ENCODE measurements at regions not wholly inside any gene's neighbourhood (a gene's known extent, or its start where the extent isn't known, plus 50 kb on each side); places are given as distances from the start of the nearest gene placed in this dataset.

DNA sequence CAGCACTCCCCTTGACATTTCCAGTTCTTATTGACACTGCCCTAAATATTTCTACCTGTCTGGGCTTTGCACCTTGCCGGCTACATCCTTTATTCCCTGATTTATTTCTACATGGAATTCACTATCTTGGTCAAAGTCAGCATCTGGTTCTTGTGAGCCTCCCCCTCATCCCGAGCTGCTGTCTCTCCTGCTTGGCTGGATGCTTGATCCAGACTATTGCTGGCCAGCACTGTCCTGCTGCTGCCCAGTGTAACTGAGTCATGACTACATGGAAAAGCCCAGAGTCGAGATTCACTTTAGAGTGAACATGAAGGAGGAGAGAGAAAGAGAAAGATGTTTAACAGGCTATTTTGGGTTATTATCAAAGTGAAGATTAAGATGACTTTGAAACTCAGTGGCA, 142.2 kb downstream of the OPN5 start:
- no peak for DNase-seq

DNA sequence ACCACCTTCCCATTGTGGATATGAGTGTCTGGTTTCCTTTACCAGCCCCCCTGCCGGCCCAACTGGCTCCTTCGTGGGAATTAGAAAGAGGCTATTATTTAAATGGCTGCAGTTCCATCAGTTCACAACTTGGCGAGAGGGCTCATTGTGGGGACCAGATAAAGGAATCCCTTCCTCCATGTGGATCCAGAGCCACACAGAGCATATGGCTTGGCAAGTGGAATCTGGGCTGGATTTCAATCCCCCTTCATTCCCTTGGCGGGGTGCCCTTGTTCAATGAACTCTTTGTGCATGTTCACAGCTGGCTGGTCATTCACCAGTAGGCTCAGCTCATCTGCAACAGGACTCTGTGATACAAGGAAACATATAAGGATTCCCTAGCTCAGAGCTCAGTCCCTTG, 140.6 kb downstream of the OPN5 start:
- DNase-seq: no peak

DNA sequence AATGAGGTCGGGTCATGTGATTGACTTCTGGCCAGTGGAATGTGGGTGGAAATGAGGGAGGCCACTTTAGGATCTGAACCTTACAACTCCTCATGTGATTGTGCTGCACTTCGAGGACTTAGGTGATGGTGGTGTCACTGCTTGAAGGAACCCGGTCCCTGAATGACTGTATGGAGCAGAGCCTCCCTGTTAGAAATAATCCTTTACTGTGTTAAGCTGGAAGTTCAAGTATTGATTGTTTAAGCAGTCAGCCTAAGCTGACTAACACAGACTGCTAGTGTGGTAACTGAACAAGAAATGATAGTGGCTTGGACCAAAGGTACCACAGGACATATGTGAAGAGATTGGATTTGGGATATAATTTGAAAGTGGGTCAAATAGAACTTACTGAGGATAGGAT, 138.0 kb downstream of the OPN5 start:
- no peak for DNase-seq

DNA sequence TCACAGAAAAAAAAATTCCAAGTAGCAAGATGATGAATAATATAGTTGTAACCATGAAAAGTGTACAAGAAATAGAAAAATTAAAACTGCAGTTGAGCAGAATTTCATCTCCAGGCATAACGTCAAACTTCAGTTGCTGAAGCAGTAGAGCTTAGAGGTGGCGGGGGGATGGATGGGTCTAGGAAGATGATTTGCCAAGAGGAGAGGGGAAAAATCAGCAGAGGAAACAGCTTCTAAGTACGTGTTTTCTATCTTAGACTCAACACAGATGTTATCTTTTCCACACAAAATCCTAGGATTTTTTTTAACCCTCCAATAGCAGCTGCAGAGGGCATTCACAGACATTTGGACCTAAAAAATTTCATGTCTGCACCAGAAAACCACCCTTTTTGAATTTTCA, 136.0 kb downstream of the OPN5 start:
- DNase-seq: no peak

DNA sequence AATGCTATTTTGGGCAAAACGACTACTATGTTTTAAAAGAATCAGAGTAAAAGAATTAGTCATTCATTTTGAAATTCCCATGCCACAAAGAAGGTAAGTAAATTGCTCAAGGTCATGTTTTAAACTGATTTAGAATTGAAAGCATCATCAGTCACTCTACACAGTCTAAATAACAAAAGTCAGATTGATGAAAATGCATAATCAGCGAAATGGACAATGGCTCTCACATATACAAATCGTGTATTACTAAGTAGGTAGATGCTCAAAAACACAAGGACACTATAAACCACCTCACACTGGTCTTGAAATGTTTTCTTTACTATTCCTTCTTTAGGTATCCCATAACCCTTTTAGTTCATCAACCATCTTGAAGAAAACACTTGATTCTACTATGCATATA, 135.4 kb downstream of the OPN5 start:
- DNase-seq: no peak

DNA sequence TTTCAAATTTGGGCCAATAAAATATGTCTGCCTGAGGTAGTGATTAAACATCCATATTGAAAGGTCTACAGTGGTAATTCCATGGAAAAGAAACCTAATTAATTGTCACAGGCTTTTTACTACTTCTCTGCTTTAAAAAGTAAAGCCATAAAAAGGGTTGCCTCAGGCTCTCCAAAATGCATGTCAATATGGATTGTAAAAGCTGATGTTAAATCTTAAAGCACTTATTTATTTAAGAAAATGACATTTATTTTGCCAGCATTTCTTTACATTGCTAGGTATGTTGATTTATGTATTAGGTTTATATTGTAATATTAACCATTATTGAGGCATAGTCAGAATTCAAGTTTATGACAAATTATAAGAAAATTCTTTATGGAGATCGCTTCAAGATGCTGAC, 133.2 kb downstream of the OPN5 start:
- DNase-seq: no peak

DNA sequence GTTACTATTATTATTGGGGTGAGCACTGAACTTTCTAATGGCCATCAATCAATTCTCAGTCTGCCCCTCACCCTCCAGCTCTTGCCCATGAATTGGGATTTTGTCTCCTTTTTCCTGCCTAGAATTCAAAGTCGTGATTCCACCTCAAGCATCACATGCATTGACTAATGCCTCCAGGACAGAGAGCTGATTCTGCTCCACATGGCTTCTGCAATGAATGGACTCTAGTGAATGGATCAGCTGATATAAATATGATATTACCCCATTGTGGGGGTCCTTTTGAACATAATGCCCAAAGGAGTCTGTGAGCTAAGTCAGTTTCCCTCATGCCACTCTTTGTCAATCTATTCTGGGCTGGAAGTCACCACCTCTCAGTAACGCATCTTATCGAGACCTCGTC, 126.4 kb downstream of the OPN5 start:
- no peak for DNase-seq

DNA sequence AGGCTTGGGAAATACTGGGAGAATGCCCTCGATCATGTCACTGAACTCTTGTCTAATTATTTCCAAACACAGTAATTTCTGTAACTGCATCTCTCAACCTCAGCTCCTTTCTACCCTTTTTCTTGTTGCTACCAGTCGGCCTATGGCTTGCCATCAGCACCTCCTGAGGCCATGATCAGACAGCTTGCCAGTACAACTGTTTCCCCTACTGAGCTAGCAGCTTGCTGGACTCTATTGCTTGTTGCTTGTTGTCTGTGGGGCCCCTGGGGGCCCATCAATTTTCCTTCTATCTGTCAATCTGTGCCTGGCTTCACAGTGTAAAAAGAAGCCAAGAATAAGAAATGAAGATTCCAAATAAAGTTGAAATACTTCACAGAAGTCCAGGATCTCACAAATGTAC, 123.9 kb downstream of the OPN5 start:
- no peak for DNase-seq

DNA sequence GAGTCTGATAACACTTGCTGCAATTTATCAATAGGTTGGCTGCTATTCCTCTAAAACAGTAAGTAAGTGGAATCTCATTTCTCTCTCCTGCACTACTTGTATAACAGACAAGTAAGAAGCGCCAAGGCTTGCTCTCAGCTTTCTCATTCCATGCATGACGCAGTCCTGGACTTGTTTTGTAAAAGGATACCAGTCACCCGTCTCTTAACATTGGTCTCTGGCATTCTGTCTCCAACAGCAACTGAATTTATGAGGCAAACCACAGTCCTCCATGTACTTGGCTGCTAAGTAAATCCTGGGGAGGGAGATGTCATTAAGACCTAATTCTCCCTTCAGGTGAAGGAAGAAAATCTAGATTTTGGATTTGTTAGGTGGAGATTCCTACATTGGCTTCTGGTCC, 115.4 kb downstream of the OPN5 start:
- DNase-seq: peak; percentile 45

DNA sequence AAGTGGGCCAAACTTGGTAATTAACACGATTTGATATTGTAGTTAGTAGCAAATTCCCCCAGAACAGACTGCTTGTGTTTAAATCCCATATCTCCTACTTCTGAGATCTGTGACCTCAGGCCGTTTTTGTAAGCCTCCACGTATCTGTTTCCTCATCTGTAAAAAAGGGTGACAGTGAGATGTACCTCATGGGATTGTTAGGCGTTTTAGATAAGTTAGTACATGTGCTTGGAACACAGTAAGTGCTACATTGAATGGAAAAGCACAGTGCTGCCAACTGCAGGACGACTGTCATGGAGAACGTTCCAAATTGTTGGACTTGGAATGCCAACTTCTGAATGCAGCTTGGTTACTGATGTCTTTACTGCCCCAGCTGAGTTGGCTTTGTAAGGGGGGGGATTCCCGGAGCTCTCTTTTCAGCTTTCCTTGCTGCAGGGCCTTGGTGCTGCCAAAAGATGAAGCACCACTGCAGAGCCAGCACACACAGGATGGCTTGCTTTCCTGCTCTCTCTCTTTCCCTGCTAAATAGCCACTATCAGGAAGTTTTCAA, 108.6 kb downstream of the OPN5 start:
- DNase-seq: no peak

DNA sequence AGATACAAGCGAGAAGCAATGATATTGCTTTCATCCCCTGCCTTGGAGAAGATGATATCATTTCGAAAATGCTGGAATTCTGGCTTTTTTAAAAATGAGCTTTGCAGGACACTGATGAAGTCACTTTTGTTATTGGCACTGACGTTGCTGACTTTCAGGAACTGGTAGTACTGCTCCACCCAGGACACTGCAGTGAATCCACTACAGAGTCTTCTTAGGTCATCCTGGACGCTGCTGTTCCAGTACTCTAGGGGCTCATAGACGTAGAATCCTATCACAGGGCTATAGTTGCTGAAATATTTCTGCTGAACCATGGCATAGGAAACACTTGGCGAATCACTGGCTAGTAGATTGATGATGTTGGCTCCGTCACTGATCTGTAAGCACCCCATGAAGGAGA, 97.2 kb downstream of the OPN5 start:
- DNase-seq: no peak

Data from NCI-H526 treated with DMSO at 0.1 percent for 48 hours (cell line).